PC-3 (cell line): ENCODE measurements at regions not wholly inside any gene's neighbourhood (a gene's known extent, or its start where the extent isn't known, plus 50 kb on each side); places are given as distances from the start of the nearest gene placed in this dataset.

ENCODE experiments used
- ATAC-seq: fragments of 200-7000 bp; cut with Tn5 transposase; 2 replicates; pipeline ENCODE4 v1.9.1; 2020; ENCODE audit warnings: mild to moderate bottlenecking, moderate library complexity
- BruUV-seq: library from RNA; stranded (reverse); fragments of 400-500 nt; replicated peaks from 2 replicates; lab custom pipeline; 2021; lab: Mats Ljungman, UMichigan
- CTCF ChIA-PET: fragments of 300-600 bp; sonication (Branson Sonifier 250); formaldehyde crosslinking; loops from one replicate; lab custom pipeline; 2022; ENCODE audit warnings: antibody characterized with exemption; lab: Charles Lee
- POLR2A ChIA-PET: fragments of 300-600 bp; sonication (Branson Sonifier 250); formaldehyde crosslinking; loops from one replicate; lab custom pipeline; 2022; ENCODE audit warnings: antibody characterized with exemption; ENCODE audit not compliant: unreplicated experiment; lab: Charles Lee
- DNase-seq: peaks from one replicate; pipeline ENCODE4 v3.0.0-alpha.2; 2015
- H2AFZ ChIP-seq: fragments of 300-600 bp; sonication (generic); 2 replicates; pipeline ENCODE4 v1.6.0; 2016; ENCODE audit warnings: antibody characterized with exemption, low read length
- H3F3A ChIP-seq: fragments of 300-600 bp; sonication (generic); one replicate; pipeline ENCODE4 v1.6.0; 2017; ENCODE audit warnings: antibody characterized with exemption, low read length, control low read depth, mild to moderate bottlenecking; ENCODE audit not compliant: unreplicated experiment
- H3K27ac ChIP-seq: fragments of 300-600 bp; sonication (generic); 2 replicates; pipeline ENCODE4 v1.5.1; 2016; ENCODE audit warnings: mild to moderate bottlenecking, low read length
- H3K27me3 ChIP-seq: fragments of 300-600 bp; sonication (generic); 2 replicates; pipeline ENCODE4 v1.6.1; 2016; ENCODE audit warnings: low read length, mixed read lengths
- H3K36me3 ChIP-seq: fragments of 300-600 bp; sonication (generic); 2 replicates; pipeline ENCODE4 v1.6.1; 2016; ENCODE audit warnings: low read depth, mixed run types, low read length, mixed read lengths
- H3K4me1 ChIP-seq: fragments of 300-600 bp; sonication (generic); 2 replicates; pipeline ENCODE4 v1.5.1; 2016; ENCODE audit warnings: low read length; ENCODE audit not compliant: insufficient read depth
- H3K4me2 ChIP-seq: fragments of 300-600 bp; sonication (generic); 2 replicates; pipeline ENCODE4 v1.6.0; 2016; ENCODE audit warnings: low read length
- H3K4me3 ChIP-seq: fragments of 300-600 bp; sonication (generic); 2 replicates; pipeline ENCODE4 v1.5.1; 2016; ENCODE audit warnings: mild to moderate bottlenecking, low read length, mixed read lengths
- H3K79me2 ChIP-seq: fragments of 300-600 bp; sonication (generic); 2 replicates; pipeline ENCODE4 v1.6.1; 2017; ENCODE audit warnings: low read length, mixed read lengths
- H3K9ac ChIP-seq: fragments of 300-600 bp; sonication (generic); 2 replicates; pipeline ENCODE4 v1.6.0; 2016; ENCODE audit warnings: mild to moderate bottlenecking, low read length
- H3K9me2 ChIP-seq: fragments of 300-600 bp; sonication (generic); replicated peaks from 2 replicates; pipeline ENCODE4 v1.6.1; 2016; ENCODE audit warnings: mixed run types, low read length, mixed read lengths
- H3K9me3 ChIP-seq: fragments of 300-600 bp; sonication (generic); 2 replicates; pipeline ENCODE4 v1.6.1; 2016; ENCODE audit warnings: low read length, mixed read lengths
- H4K20me1 ChIP-seq: fragments of 300-600 bp; sonication (generic); 2 replicates; pipeline ENCODE4 v1.6.1; 2016; ENCODE audit warnings: low read length, mixed read lengths
- CTCF ChIP-seq: fragments of 300-600 bp; sonication (generic); conservative IDR thresholded peaks from 2 replicates; pipeline ENCODE4 v1.5.1; 2017; ENCODE audit warnings: antibody characterized with exemption, low read depth, mild to moderate bottlenecking, low read length
- EZH2 ChIP-seq: fragments of 300-600 bp; sonication (generic); IDR thresholded peaks from one replicate; pipeline ENCODE4 v1.6.1; 2017; ENCODE audit warnings: antibody characterized with exemption, mild to moderate bottlenecking, low read length; ENCODE audit not compliant: unreplicated experiment
- EZH2phosphoT487 ChIP-seq: fragments of 300-600 bp; sonication (generic); IDR thresholded peaks from 2 replicates; pipeline ENCODE4 v1.6.1; 2018; ENCODE audit warnings: mild to moderate bottlenecking, antibody characterized with exemption, low read length, borderline replicate concordance
- intact Hi-C: fragments of 100-400 bp; cut with micrococcal nuclease; formaldehyde crosslinking; loops from 2 replicates; pipeline ENCODE4 v1.9.0; 2023

GRCh38 chr4:22336822-22337221, 179.0 kb downstream of the ADGRA3 start:
- no peak overlapping the region for H3K4me3 ChIP-seq
- ATAC-seq (no peak), DNase-seq (no peak)
- H3K27me3 ChIP-seq, result no peaks in the 10 kb centered on the region
- CTCF ChIA-PET, result no interaction called here
- no peaks in the 10 kb centered on the region for H3K79me2 ChIP-seq
- intact Hi-C loops, result no loop called here
- no peaks in the 10 kb centered on the region for H3F3A ChIP-seq
- no peaks in the 10 kb centered on the region for H3K4me1 ChIP-seq
- no peaks in the 10 kb centered on the region for H3K36me3 ChIP-seq
- H3K9me2 ChIP-seq, result no peaks in the 10 kb centered on the region
- BruUV-seq, result no TSS peak
- no peak overlapping the region for H3K27ac ChIP-seq
- no peaks in the 10 kb centered on the region for H4K20me1 ChIP-seq
- POLR2A ChIA-PET, result no interaction called here
- no peak overlapping the region for H3K9ac ChIP-seq
- H3K9me3 ChIP-seq, result no peaks in the 10 kb centered on the region
- no peak overlapping the region for H3K4me2 ChIP-seq
- no peak for TF ChIP-seq CTCF
- TF ChIP-seq EZH2, result no peak
- no peak for TF ChIP-seq EZH2phosphoT487
- no peak overlapping the region for H2AFZ ChIP-seq

DNA sequence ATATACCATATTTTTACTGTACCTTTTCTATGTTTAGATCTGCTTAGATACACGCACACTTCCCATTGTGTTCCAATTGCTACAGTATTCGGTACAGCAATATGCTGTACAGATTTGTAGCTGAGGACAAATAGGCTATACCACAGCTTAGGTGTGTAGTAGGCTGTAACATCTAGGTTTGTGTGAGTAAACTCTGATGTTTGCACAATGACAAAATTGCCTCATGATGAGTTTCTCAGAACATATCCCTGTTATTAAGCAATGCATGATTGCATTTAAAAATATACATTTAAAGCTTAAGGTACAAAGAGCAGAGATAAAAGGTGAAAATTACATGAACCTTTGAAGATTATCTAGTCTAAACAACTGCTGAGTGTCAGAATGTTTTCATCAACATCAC, 181.7 kb downstream of the ADGRA3 start:
- no peak overlapping the region for H3K4me2 ChIP-seq
- ATAC-seq (peak; percentile 55), DNase-seq (peak; percentile 20)
- no peaks in the 10 kb centered on the region for H3K36me3 ChIP-seq
- no peaks in the 10 kb centered on the region for H3K4me1 ChIP-seq
- no peak overlapping the region for H3K4me3 ChIP-seq
- no peak overlapping the region for H2AFZ ChIP-seq
- intact Hi-C loops, result no loop called here
- no peaks in the 10 kb centered on the region for H3K9me3 ChIP-seq
- H3K9me2 ChIP-seq, result no peaks in the 10 kb centered on the region
- H3K79me2 ChIP-seq, result no peaks in the 10 kb centered on the region
- H3K9ac ChIP-seq, result no peak overlapping the region
- TF ChIP-seq EZH2 (no peak), EZH2phosphoT487 (no peak), CTCF (no peak)
- ChIA-PET POLR2A (no interaction called here), CTCF (no interaction called here)
- BruUV-seq, result no TSS peak
- no peaks in the 10 kb centered on the region for H3F3A ChIP-seq
- H3K27ac ChIP-seq, result no peak overlapping the region
- H4K20me1 ChIP-seq, result no peaks in the 10 kb centered on the region
- H3K27me3 ChIP-seq, result no peaks in the 10 kb centered on the region

- Histone ChIP-seq H3K4me1 (no peaks in the 10 kb centered on the region), H3K9me3 (no peaks in the 10 kb centered on the region), H3K9me2 (no peaks in the 10 kb centered on the region), H3K27ac (no peak overlapping the region), H3F3A (no peaks in the 10 kb centered on the region), H3K27me3 (no peaks in the 10 kb centered on the region), H3K4me3 (no peak overlapping the region), H3K36me3 (no peaks in the 10 kb centered on the region), H3K4me2 (no peak overlapping the region), H3K9ac (no peak overlapping the region), H4K20me1 (no peaks in the 10 kb centered on the region), H2AFZ (no peak overlapping the region), H3K79me2 (no peaks in the 10 kb centered on the region)
- CTCF ChIA-PET, result no interaction called here
- no peak for TF ChIP-seq EZH2phosphoT487
- TF ChIP-seq CTCF, result no peak
- no peak for TF ChIP-seq EZH2
- DNase-seq, result no peak
- intact Hi-C loops, result no loop called here
- BruUV-seq, result no TSS peak
- ATAC-seq, result no peak
- POLR2A ChIA-PET, result no interaction called here
Measured at GRCh38 chr4:22324422-22324821, 191.4 kb downstream of the ADGRA3 start.
